OCI-LY7 (cell line): ENCODE measurements at regions not wholly inside any gene's neighbourhood (a gene's known extent, or its start where the extent isn't known, plus 50 kb on each side); places are given as distances from the start of the nearest gene placed in this dataset.

Experiments used
- BruUV-seq: library from RNA; stranded (reverse); fragments of 400-500 nt; replicated peaks from 2 replicates; lab custom pipeline; 2021; lab: Mats Ljungman, UMichigan
- CTCF ChIA-PET: fragments of 300-600 bp; sonication (Branson Sonifier 250); formaldehyde crosslinking; loops from one replicate; lab custom pipeline; 2022; ENCODE audit warnings: antibody characterized with exemption; ENCODE audit not compliant: unreplicated experiment; lab: Charles Lee
- POLR2A ChIA-PET: fragments of 300-600 bp; sonication (Branson Sonifier 250); formaldehyde crosslinking; loops from one replicate; lab custom pipeline; 2022; ENCODE audit warnings: antibody characterized with exemption; lab: Charles Lee
- DNase-seq: peaks from one replicate; pipeline ENCODE4 v3.0.0-alpha.2; 2015; ENCODE audit warnings: low spot score
- H2AFZ ChIP-seq: fragments of 200-600 bp; sonication (generic), shearing (Covaris generic); 2 replicates; pipeline ENCODE4 v1.6.1; 2014; ENCODE audit warnings: mild to moderate bottlenecking, antibody characterized with exemption, low read length, moderate library complexity
- H3K27ac ChIP-seq: fragments of 200-600 bp; sonication (generic); 2 replicates; pipeline ENCODE4 v1.5.1; 2014; ENCODE audit warnings: mixed run types, low read depth, mild to moderate bottlenecking, moderate library complexity, low read length, inconsistent platforms; ENCODE audit not compliant: poor library complexity, severe bottlenecking
- H3K36me3 ChIP-seq: fragments of 200-600 bp; sonication (generic); 2 replicates; pipeline ENCODE4 v1.6.1; 2014; ENCODE audit warnings: mild to moderate bottlenecking, antibody characterized with exemption, low read length, moderate library complexity, mixed read lengths; ENCODE audit not compliant: insufficient read depth
- H3K4me1 ChIP-seq: fragments of 200-600 bp; sonication (generic); 2 replicates; pipeline ENCODE4 v1.5.1; 2014; ENCODE audit warnings: mild to moderate bottlenecking, low read length; ENCODE audit not compliant: insufficient read depth, poor library complexity, severe bottlenecking
- H3K4me2 ChIP-seq: fragments of 200-600 bp; sonication (generic); 2 replicates; pipeline ENCODE4 v1.6.1; 2014; ENCODE audit warnings: mild to moderate bottlenecking, low read length
- H3K4me3 ChIP-seq: fragments of 200-600 bp; sonication (generic); 2 replicates; pipeline ENCODE4 v1.5.1; 2014; ENCODE audit warnings: mild to moderate bottlenecking, low read depth, low read length; ENCODE audit not compliant: poor library complexity, severe bottlenecking
- H3K79me2 ChIP-seq: fragments of 200-600 bp; sonication (generic); 2 replicates; pipeline ENCODE4 v1.6.1; 2016; ENCODE audit warnings: low read depth, mild to moderate bottlenecking, low read length, moderate library complexity, mixed read lengths; ENCODE audit not compliant: insufficient read depth
- H3K9me2 ChIP-seq: fragments of 200-600 bp; sonication (generic); 2 replicates; pipeline ENCODE4 v1.6.1; 2016; ENCODE audit warnings: mild to moderate bottlenecking, low read length, mixed read lengths; ENCODE audit not compliant: insufficient read depth
- H3K9me3 ChIP-seq: fragments of 200-600 bp; sonication (generic); 2 replicates; pipeline ENCODE4 v1.6.1; 2014; ENCODE audit warnings: mild to moderate bottlenecking, mixed run types, low read length, mixed read lengths
- H4K20me1 ChIP-seq: fragments of 200-600 bp; sonication (generic); 2 replicates; pipeline ENCODE4 v1.6.1; 2014; ENCODE audit warnings: mild to moderate bottlenecking, antibody characterized with exemption, low read length, moderate library complexity, mixed read lengths; ENCODE audit not compliant: insufficient read depth
- CTCF ChIP-seq: fragments of 200-600 bp; sonication (generic); conservative IDR thresholded peaks from 2 replicates; pipeline ENCODE4 v1.5.1; 2014; ENCODE audit warnings: mild to moderate bottlenecking, antibody characterized with exemption, low read length, moderate library complexity, mixed read lengths
- EZH2phosphoT487 ChIP-seq: fragments of 200-600 bp; sonication (generic); IDR thresholded peaks from 2 replicates; pipeline ENCODE4 v1.6.1; 2018; ENCODE audit warnings: low read depth, borderline replicate concordance, mild to moderate bottlenecking, mixed run types, antibody characterized with exemption, low read length, moderate library complexity, mixed read lengths
- intact Hi-C: fragments of 100-400 bp; cut with micrococcal nuclease; formaldehyde crosslinking; loops from one replicate; pipeline ENCODE4 v1.10.0; 2022; ENCODE audit not compliant: unreplicated experiment

GRCh38 chr20:40863355-40863919 lies 165.2 kb upstream of the TOP1 start:
- BruUV-seq = no TSS peak
- Histone ChIP-seq H3K9me2 (no peaks in the 10 kb centered on the region), H3K9me3 (no peaks in the 10 kb centered on the region)

GRCh38 chr20:40864470-40864869 lies 164.2 kb upstream of the TOP1 start:
- TF ChIP-seq EZH2phosphoT487 (no peak), CTCF (no peak)
- no peak overlapping the region for H3K27ac ChIP-seq
- DNase-seq = no peak
- BruUV-seq = no TSS peak
- intact Hi-C loops = no loop called here
- H3K36me3 ChIP-seq = no peaks in the 10 kb centered on the region
- H2AFZ ChIP-seq = no peak overlapping the region
- no peaks in the 10 kb centered on the region for H4K20me1 ChIP-seq
- H3K4me2 ChIP-seq = no peak overlapping the region
- ChIA-PET POLR2A (no interaction called here), CTCF (no interaction called here)
- H3K9me2 ChIP-seq = no peaks in the 10 kb centered on the region
- H3K4me3 ChIP-seq = no peak overlapping the region
- no peaks in the 10 kb centered on the region for H3K9me3 ChIP-seq
- H3K4me1 ChIP-seq = no peaks in the 10 kb centered on the region
- H3K79me2 ChIP-seq = no peaks in the 10 kb centered on the region

More at GRCh38 chr20:40863355-40863919, 165.2 kb upstream of the TOP1 start:
- H3K36me3 ChIP-seq = no peaks in the 10 kb centered on the region
- intact Hi-C loops = no loop called here
- TF ChIP-seq CTCF = no peak
- TF ChIP-seq EZH2phosphoT487 = no peak
- ChIA-PET POLR2A (no interaction called here), CTCF (no interaction called here)
- H3K4me2 ChIP-seq = no peak overlapping the region
- H3K79me2 ChIP-seq = no peaks in the 10 kb centered on the region
- no peak overlapping the region for H3K27ac ChIP-seq
- H3K4me3 ChIP-seq = no peak overlapping the region
- no peaks in the 10 kb centered on the region for H4K20me1 ChIP-seq
- no peak overlapping the region for H2AFZ ChIP-seq
- H3K4me1 ChIP-seq = no peaks in the 10 kb centered on the region
- no peak for DNase-seq

- Histone ChIP-seq H4K20me1 (no peaks in the 10 kb centered on the region), H3K79me2 (no peaks in the 10 kb centered on the region), H3K4me1 (no peaks in the 10 kb centered on the region), H3K36me3 (no peaks in the 10 kb centered on the region), H3K4me2 (no peak overlapping the region), H3K9me3 (no peaks in the 10 kb centered on the region), H3K9me2 (no peaks in the 10 kb centered on the region), H2AFZ (no peak overlapping the region), H3K4me3 (no peak overlapping the region), H3K27ac (no peak overlapping the region)
- POLR2A ChIA-PET = no interaction called here
- no peak for DNase-seq
- CTCF ChIA-PET = no interaction called here
- no TSS peak for BruUV-seq
- intact Hi-C loops = no loop called here
- TF ChIP-seq CTCF (no peak), EZH2phosphoT487 (no peak)
Measured at GRCh38 chr20:40865095-40865494, 163.5 kb upstream of the TOP1 start.
